ENCODE measurements at regions not wholly inside any gene's neighbourhood (a gene's known extent, or its start where the extent isn't known, plus 50 kb on each side); places are given as distances from the start of the nearest gene placed in this dataset.

- no peak for TF ChIP-seq TOX (CRISPR knock-in tag; IDR thresholded peaks at IDR 0.05; ENCODE audit: borderline replicate concordance)
- no peak for TF ChIP-seq ARNTL (CRISPR knock-in tag; IDR thresholded peaks at IDR 0.05; ENCODE audit: borderline replicate concordance, low read depth)
- TF ChIP-seq PATZ1 (CRISPR knock-in tag; IDR thresholded peaks at IDR 0.05; ENCODE audit: borderline replicate concordance): no peak
- no peak for TF ChIP-seq ZNF8 (CRISPR knock-in tag; IDR thresholded peaks at IDR 0.05)
- no peak for TF ChIP-seq ZFP3 (CRISPR knock-in tag; IDR thresholded peaks at IDR 0.05)
- TF ChIP-seq ZFP30 (CRISPR knock-in tag; IDR thresholded peaks at IDR 0.05): no peak
- no peak for TF ChIP-seq OSR1 (CRISPR knock-in tag; IDR thresholded peaks at IDR 0.05)
These were observed 1120.4 kb upstream of the WWC1 start for GRCh38 chr5:167171056-167171455.

Measured in SK-N-SH treated with all-trans-retinoic acid at 6 μM for 48 hours (cell line).